ENCODE measurements at regions not wholly inside any gene's neighbourhood (a gene's known extent, or its start where the extent isn't known, plus 50 kb on each side); places are given as distances from the start of the nearest gene placed in this dataset.
"Not testable (repeated sequence)": the region's sequence is repeated elsewhere in the genome, so short reads cannot be mapped to it uniquely, and the experiment has no call there.

GRCh38 chr6:112502351-112503090 is 155.4 kb downstream of the RFPL4B start:
- DNase-seq (ENCODE audit: low read depth in 4 of 4, low spot score in 3 of 4) = no peak

- no peak for DNase-seq (ENCODE audit: low read depth in 4 of 4, low spot score in 3 of 4)
These were observed 156.0 kb downstream of the RFPL4B start for GRCh38 chr6:112503091-112503596.

GRCh38 chr6:112504621-112505020 is 157.5 kb downstream of the RFPL4B start:
- no peak for DNase-seq (ENCODE audit: low read depth in 4 of 4, low spot score in 3 of 4)

GRCh38 chr6:112511441-112511840 is 164.3 kb downstream of the RFPL4B start:
- DNase-seq (ENCODE audit: low read depth in 4 of 4, low spot score in 3 of 4) = no peak

GRCh38 chr6:112513175-112513574 is 166.0 kb downstream of the RFPL4B start:
- no peak for DNase-seq (ENCODE audit: low read depth in 4 of 4, low spot score in 3 of 4)

GRCh38 chr6:112522587-112522986 is 175.5 kb downstream of the RFPL4B start:
- no peak for DNase-seq (ENCODE audit: low read depth in 4 of 4, low spot score in 3 of 4)

- no peak for DNase-seq (ENCODE audit: low read depth in 4 of 4, low spot score in 3 of 4)
These were observed 176.9 kb downstream of the RFPL4B start for GRCh38 chr6:112524071-112524470.

- no peak for DNase-seq (ENCODE audit: low read depth in 4 of 4, low spot score in 3 of 4)
These were observed 178.6 kb downstream of the RFPL4B start for GRCh38 chr6:112525749-112526148.

GRCh38 chr6:112526594-112526993 is 179.5 kb downstream of the RFPL4B start:
- DNase-seq (ENCODE audit: low read depth in 4 of 4, low spot score in 3 of 4) = no peak

- not testable (repeated sequence) for DNase-seq (ENCODE audit: low read depth in 4 of 4, low spot score in 3 of 4)
These were observed 181.2 kb downstream of the RFPL4B start for GRCh38 chr6:112528306-112528705.

- no peak for DNase-seq (ENCODE audit: low read depth in 4 of 4, low spot score in 3 of 4)
These were observed 188.7 kb downstream of the RFPL4B start for GRCh38 chr6:112535816-112536215.

- DNase-seq (ENCODE audit: low read depth in 4 of 4, low spot score in 3 of 4) = no peak
These were observed 192.2 kb downstream of the RFPL4B start for GRCh38 chr6:112539355-112539754.

GRCh38 chr6:112541847-112542246 is 194.7 kb downstream of the RFPL4B start:
- not testable (repeated sequence) for DNase-seq (ENCODE audit: low read depth in 4 of 4, low spot score in 3 of 4)

GRCh38 chr6:112547321-112548085 is 200.4 kb downstream of the RFPL4B start:
- not testable (repeated sequence) for DNase-seq (ENCODE audit: low read depth in 4 of 4, low spot score in 3 of 4)

- DNase-seq (ENCODE audit: low read depth in 4 of 4, low spot score in 3 of 4) = no peak
These were observed 202.6 kb downstream of the RFPL4B start for GRCh38 chr6:112549749-112550148.

GRCh38 chr6:112557435-112557834 is 210.3 kb downstream of the RFPL4B start:
- no peak for DNase-seq (ENCODE audit: low read depth in 4 of 4, low spot score in 3 of 4)

- no peak for DNase-seq (ENCODE audit: low read depth in 4 of 4, low spot score in 3 of 4)
These were observed 210.8 kb downstream of the RFPL4B start for GRCh38 chr6:112557961-112558360.

GRCh38 chr6:112560651-112561050 is 213.5 kb downstream of the RFPL4B start:
- DNase-seq (ENCODE audit: low read depth in 4 of 4, low spot score in 3 of 4) = no peak

GRCh38 chr6:112562301-112563231 is 215.4 kb downstream of the RFPL4B start:
- no peak for DNase-seq (ENCODE audit: low read depth in 4 of 4, low spot score in 3 of 4)

GRCh38 chr6:112563368-112563767 is 216.2 kb downstream of the RFPL4B start:
- DNase-seq (ENCODE audit: low read depth in 4 of 4, low spot score in 3 of 4) = peak in 1 of 4 donors; percentile 8

GRCh38 chr6:112568066-112568465 is 220.9 kb downstream of the RFPL4B start:
- no peak for DNase-seq (ENCODE audit: low read depth in 4 of 4, low spot score in 3 of 4)

Measured in right renal pelvis (tissue), 4 donors.